ENCODE measurements at regions not wholly inside any gene's neighbourhood (a gene's known extent, or its start where the extent isn't known, plus 50 kb on each side); places are given as distances from the start of the nearest gene placed in this dataset.

GRCh38 chr6:148069256-148069655 lies 273.4 kb upstream of the SASH1 start:
- no peak for TF ChIP-seq CTCF (IDR thresholded peaks at IDR 0.05; ENCODE audit: unreplicated experiment in 3 of 3)
- no peak overlapping the region for H3K4me3 Mint-ChIP-seq

GRCh38 chr6:148074291-148074690 lies 268.3 kb upstream of the SASH1 start:
- Mint-ChIP-seq H3K9me3 (peaks cover 17% of the 10 kb centered on the region), H3K4me1 (peaks cover 12% of the 10 kb centered on the region), H3K27me3 (ENCODE audit: low read depth) (peaks cover under 1% of the 10 kb centered on the region), H3K27ac (peak overlapping the region in 1 of 3 experiments; percentile 26), H3K4me3 (no peak overlapping the region), H3K36me3 (ENCODE audit: low read depth) (no peaks in the 10 kb centered on the region)
- no peak for TF ChIP-seq CTCF (IDR thresholded peaks at IDR 0.05; ENCODE audit: unreplicated experiment in 3 of 3)

More at GRCh38 chr6:148069256-148069655, 273.4 kb upstream of the SASH1 start:
- Mint-ChIP-seq H3K27ac (no peak overlapping the region), H3K36me3 (ENCODE audit: low read depth) (no peaks in the 10 kb centered on the region), H3K27me3 (ENCODE audit: low read depth) (peaks cover 4% of the 10 kb centered on the region), H3K4me1 (peaks cover 17% of the 10 kb centered on the region), H3K9me3 (peaks cover 23% of the 10 kb centered on the region)

- peaks cover 11% of the 10 kb centered on the region for H3K4me1 Mint-ChIP-seq
- peaks cover 5% of the 10 kb centered on the region for H3K27me3 Mint-ChIP-seq (ENCODE audit: low read depth)
- peaks cover 16% of the 10 kb centered on the region for H3K9me3 Mint-ChIP-seq
- no peak overlapping the region for H3K27ac Mint-ChIP-seq
- H3K36me3 Mint-ChIP-seq (ENCODE audit: low read depth), result no peaks in the 10 kb centered on the region
- H3K4me3 Mint-ChIP-seq, result no peak overlapping the region
- no peak for TF ChIP-seq CTCF (IDR thresholded peaks at IDR 0.05; ENCODE audit: unreplicated experiment in 3 of 3)
Measured at GRCh38 chr6:148074738-148075137, 267.9 kb upstream of the SASH1 start.

GRCh38 chr6:148075352-148075751 lies 267.3 kb upstream of the SASH1 start:
- H3K4me1 Mint-ChIP-seq, result peaks cover 11% of the 10 kb centered on the region
- TF ChIP-seq CTCF (IDR thresholded peaks at IDR 0.05; ENCODE audit: unreplicated experiment in 3 of 3), result no peak
- no peaks in the 10 kb centered on the region for H3K36me3 Mint-ChIP-seq (ENCODE audit: low read depth)
- peaks cover 5% of the 10 kb centered on the region for H3K27me3 Mint-ChIP-seq (ENCODE audit: low read depth)
- H3K4me3 Mint-ChIP-seq, result no peak overlapping the region
- peaks cover 14% of the 10 kb centered on the region for H3K9me3 Mint-ChIP-seq
- H3K27ac Mint-ChIP-seq, result peak overlapping the region in 1 of 3 experiments; percentile 22

- H3K36me3 Mint-ChIP-seq (ENCODE audit: low read depth), result no peaks in the 10 kb centered on the region
- H3K4me3 Mint-ChIP-seq, result no peak overlapping the region
- H3K4me1 Mint-ChIP-seq, result peaks cover 11% of the 10 kb centered on the region
- no peak for TF ChIP-seq CTCF (IDR thresholded peaks at IDR 0.05; ENCODE audit: unreplicated experiment in 3 of 3)
- peaks cover 11% of the 10 kb centered on the region for H3K9me3 Mint-ChIP-seq
- H3K27ac Mint-ChIP-seq, result peak overlapping the region in 2 of 3 experiments; percentile 6 to 22
- H3K27me3 Mint-ChIP-seq (ENCODE audit: low read depth), result peaks cover 5% of the 10 kb centered on the region
Measured at GRCh38 chr6:148076051-148076450, 266.6 kb upstream of the SASH1 start.

- Mint-ChIP-seq H3K27me3 (ENCODE audit: low read depth) (peaks cover 5% of the 10 kb centered on the region), H3K9me3 (no peaks in the 10 kb centered on the region), H3K4me1 (peaks cover 17% of the 10 kb centered on the region), H3K4me3 (no peak overlapping the region), H3K27ac (no peak overlapping the region), H3K36me3 (ENCODE audit: low read depth) (no peaks in the 10 kb centered on the region)
- no peak for TF ChIP-seq CTCF (IDR thresholded peaks at IDR 0.05; ENCODE audit: unreplicated experiment in 3 of 3)
Measured at GRCh38 chr6:148080315-148080714, 262.3 kb upstream of the SASH1 start.
